ENCODE measurements at regions not wholly inside any gene's neighbourhood (a gene's known extent, or its start where the extent isn't known, plus 50 kb on each side); places are given as distances from the start of the nearest gene placed in this dataset.
A peak's percentile ranks its signal among the peaks of the same experiment; 100 is the strongest.

- DNase-seq = no peak
Observed at GRCh38 chr12:89895591-89895990, 187.0 kb upstream of the ATP2B1 start.

- no peak for DNase-seq
Observed at GRCh38 chr12:89895101-89895500, 186.5 kb upstream of the ATP2B1 start.

- no peak for DNase-seq
Observed at GRCh38 chr12:89893972-89894706, 185.5 kb upstream of the ATP2B1 start.

GRCh38 chr12:89892436-89892835, 183.8 kb upstream of the ATP2B1 start:
- DNase-seq = no peak

- DNase-seq = no peak
Observed at GRCh38 chr12:89891933-89892332, 183.3 kb upstream of the ATP2B1 start.

GRCh38 chr12:89890161-89890560, 181.5 kb upstream of the ATP2B1 start:
- DNase-seq = no peak

GRCh38 chr12:89889062-89889461, 180.4 kb upstream of the ATP2B1 start:
- no peak for DNase-seq

- no peak for DNase-seq
Observed at GRCh38 chr12:89884952-89885351, 176.3 kb upstream of the ATP2B1 start.

GRCh38 chr12:89884416-89884898, 175.8 kb upstream of the ATP2B1 start:
- no peak for DNase-seq

- no peak for DNase-seq
Observed at GRCh38 chr12:89883630-89884389, 175.2 kb upstream of the ATP2B1 start.

GRCh38 chr12:89882792-89883191, 174.2 kb upstream of the ATP2B1 start:
- no peak for DNase-seq

GRCh38 chr12:89882050-89882449, 173.4 kb upstream of the ATP2B1 start:
- DNase-seq = no peak

- peak; percentile 46 for DNase-seq
Observed at GRCh38 chr12:89880690-89881350, 172.2 kb upstream of the ATP2B1 start.

GRCh38 chr12:89879766-89880165, 171.1 kb upstream of the ATP2B1 start:
- no peak for DNase-seq

- no peak for DNase-seq
Observed at GRCh38 chr12:89878950-89879349, 170.3 kb upstream of the ATP2B1 start.

GRCh38 chr12:89878327-89878726, 169.7 kb upstream of the ATP2B1 start:
- DNase-seq = no peak

GRCh38 chr12:89877671-89878070, 169.0 kb upstream of the ATP2B1 start:
- DNase-seq = no peak

- no peak for DNase-seq
Observed at GRCh38 chr12:89877136-89877535, 168.5 kb upstream of the ATP2B1 start.

GRCh38 chr12:89875809-89876208, 167.2 kb upstream of the ATP2B1 start:
- DNase-seq = no peak

GRCh38 chr12:89875225-89875624, 166.6 kb upstream of the ATP2B1 start:
- DNase-seq = no peak

- DNase-seq = no peak
Observed at GRCh38 chr12:89874146-89874545, 165.5 kb upstream of the ATP2B1 start.

GRCh38 chr12:89873745-89874144, 165.1 kb upstream of the ATP2B1 start:
- DNase-seq = no peak

GRCh38 chr12:89872922-89873630, 164.4 kb upstream of the ATP2B1 start:
- DNase-seq = no peak
